ENCODE measurements at regions not wholly inside any gene's neighbourhood (a gene's known extent, or its start where the extent isn't known, plus 50 kb on each side); places are given as distances from the start of the nearest gene placed in this dataset.

DNA sequence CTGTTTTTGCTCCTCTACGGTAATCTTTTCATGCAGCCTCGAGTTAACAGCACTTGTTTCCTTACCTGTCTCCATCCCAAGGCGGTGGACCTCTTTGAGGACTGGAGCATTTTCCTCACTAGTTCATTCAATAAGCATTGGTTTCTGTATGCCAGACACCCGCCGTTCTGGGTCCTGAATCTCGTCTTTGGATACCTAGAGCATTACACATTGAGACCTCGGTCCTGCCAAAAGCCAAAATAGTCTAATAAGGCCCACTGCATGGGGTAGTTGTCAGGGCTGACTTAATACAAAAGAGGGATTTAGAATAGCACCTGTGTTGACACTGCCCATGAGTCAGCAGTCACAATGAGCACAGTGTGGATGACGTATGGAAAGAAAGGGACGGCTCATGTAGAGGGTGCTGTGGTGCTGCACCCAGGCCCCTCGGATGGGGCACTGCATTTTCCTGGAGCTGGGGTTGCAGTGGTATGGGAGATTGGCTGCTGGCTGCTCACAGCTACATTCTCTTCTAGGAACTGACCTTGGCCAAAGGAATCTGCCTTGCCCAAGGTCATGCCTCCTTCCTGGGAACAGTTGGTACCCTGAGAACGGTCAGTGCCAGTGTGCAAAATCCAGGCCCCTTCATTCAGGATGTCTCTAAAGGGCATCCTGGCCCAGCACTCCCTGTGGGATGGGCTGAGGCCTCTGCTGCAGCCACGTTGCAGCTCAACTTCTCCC, 126.9 kb upstream of the NCK2 start:
- TF ChIP-seq, protein P1, sequence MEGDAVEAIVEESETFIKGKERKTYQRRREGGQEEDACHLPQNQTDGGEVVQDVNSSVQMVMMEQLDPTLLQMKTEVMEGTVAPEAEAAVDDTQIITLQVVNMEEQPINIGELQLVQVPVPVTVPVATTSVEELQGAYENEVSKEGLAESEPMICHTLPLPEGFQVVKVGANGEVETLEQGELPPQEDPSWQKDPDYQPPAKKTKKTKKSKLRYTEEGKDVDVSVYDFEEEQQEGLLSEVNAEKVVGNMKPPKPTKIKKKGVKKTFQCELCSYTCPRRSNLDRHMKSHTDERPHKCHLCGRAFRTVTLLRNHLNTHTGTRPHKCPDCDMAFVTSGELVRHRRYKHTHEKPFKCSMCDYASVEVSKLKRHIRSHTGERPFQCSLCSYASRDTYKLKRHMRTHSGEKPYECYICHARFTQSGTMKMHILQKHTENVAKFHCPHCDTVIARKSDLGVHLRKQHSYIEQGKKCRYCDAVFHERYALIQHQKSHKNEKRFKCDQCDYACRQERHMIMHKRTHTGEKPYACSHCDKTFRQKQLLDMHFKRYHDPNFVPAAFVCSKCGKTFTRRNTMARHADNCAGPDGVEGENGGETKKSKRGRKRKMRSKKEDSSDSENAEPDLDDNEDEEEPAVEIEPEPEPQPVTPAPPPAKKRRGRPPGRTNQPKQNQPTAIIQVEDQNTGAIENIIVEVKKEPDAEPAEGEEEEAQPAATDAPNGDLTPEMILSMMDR (IDR thresholded peaks at IDR 0.05; ENCODE audit: poor library complexity, severe bottlenecking), result no peak
- TF ChIP-seq EZH2 (IDR thresholded peaks at IDR 0.05; ENCODE audit: borderline replicate concordance, insufficient read depth, low read length, poor library complexity, severe bottlenecking) (no peak), MXI1 (conservative IDR thresholded peaks at IDR 0.05; ENCODE audit: poor library complexity, severe bottlenecking) (no peak), POLR2AphosphoS5 (IDR thresholded peaks at IDR 0.05) (no peak), EP300 (conservative IDR thresholded peaks at IDR 0.05; ENCODE audit: poor library complexity, severe bottlenecking) (no peak)
